SK-N-MC (cell line): ENCODE measurements at regions not wholly inside any gene's neighbourhood (a gene's known extent, or its start where the extent isn't known, plus 50 kb on each side); places are given as distances from the start of the nearest gene placed in this dataset.

Source experiments
- EZH2 ChIP-seq: fragments of 200-600 bp; sonication (generic); IDR thresholded peaks from one replicate; pipeline ENCODE4 v1.6.1; 2017; ENCODE audit warnings: antibody characterized with exemption
- FOXP2 ChIP-seq: optimal IDR thresholded peaks from 2 replicates; pipeline ENCODE3; 2011; ENCODE audit warnings: mild to moderate bottlenecking, moderate library complexity; ENCODE audit not compliant: insufficient read depth; ENCODE audit errors: extremely low read length, control extremely low read depth
- POLR2AphosphoS5 ChIP-seq: IDR thresholded peaks from 2 replicates; pipeline ENCODE4 v1.6.1; 2012; ENCODE audit warnings: mild to moderate bottlenecking, low read depth, low read length, borderline replicate concordance

GRCh38 chr14:71695611-71696350, 236.4 kb upstream of the RGS6 start:
- TF ChIP-seq EZH2 (no peak), POLR2AphosphoS5 (no peak), FOXP2 (no peak)
